ENCODE measurements at regions not wholly inside any gene's neighbourhood (a gene's known extent, or its start where the extent isn't known, plus 50 kb on each side); places are given as distances from the start of the nearest gene placed in this dataset.
"Not testable (repeated sequence)": the region's sequence is repeated elsewhere in the genome, so short reads cannot be mapped to it uniquely, and the experiment has no call there.

DNA sequence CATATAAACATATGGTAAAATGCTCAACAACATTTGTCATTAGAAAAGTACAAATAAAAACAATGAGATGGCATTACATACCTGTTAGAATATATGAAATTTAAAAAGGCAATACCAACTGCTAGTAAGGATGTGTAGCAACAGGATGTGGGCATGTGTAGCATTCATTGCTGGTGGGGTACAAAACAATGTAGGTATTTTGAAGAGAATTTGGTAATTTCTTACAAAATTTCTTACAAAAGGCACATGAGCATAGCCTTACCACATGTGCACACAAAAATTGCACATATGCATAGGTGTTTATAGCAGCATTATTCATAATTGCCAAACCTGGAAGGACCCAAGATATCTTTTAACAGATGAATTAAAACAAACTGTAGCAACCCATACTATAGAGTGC is 1355.1 kb upstream of the CITED2 start:
- DNase-seq (ENCODE audit: low read depth in 2 of 3, low spot score in 1 of 3): no peak

DNA sequence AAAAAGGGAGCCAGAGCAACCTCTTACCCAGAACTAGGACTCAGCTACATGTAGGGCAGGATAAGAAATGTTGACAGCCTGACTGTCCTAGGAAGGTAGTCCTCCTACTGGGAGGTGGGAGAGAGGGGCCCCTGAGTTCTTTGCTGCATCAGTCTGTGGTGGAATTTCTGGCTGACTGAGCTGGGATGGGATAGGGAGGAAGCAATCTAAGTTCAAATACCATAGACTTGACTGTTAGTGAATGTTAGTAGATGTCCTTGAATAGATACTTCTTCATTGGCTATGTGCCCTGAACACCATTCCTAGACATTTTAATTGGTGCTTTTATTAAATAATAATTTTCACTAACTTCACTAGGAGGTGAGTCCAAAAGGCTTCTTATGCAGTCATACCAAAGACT is 1343.6 kb upstream of the CITED2 start:
- no peak for DNase-seq (ENCODE audit: low read depth in 2 of 3, low spot score in 1 of 3)

DNA sequence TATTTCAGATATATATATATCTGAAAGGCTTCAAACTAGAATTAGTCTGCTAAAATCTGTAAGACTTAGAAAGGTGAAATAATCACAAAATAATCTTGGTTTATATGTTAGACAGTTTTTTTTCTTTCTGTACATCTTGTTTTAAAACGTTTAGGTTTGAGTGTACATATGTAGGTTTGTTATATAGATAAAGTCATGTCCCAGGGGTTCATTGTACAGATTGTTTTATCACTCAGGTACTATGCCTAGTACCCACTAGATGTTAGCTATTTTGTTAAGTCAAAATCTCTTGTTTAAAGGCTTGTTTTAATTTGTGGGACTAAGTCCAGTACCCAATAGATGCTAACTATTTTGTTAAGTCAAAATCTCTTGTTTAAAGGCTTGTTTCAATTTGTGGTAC is 1339.0 kb upstream of the CITED2 start:
- no peak for DNase-seq (ENCODE audit: low read depth in 2 of 3, low spot score in 1 of 3)

DNA sequence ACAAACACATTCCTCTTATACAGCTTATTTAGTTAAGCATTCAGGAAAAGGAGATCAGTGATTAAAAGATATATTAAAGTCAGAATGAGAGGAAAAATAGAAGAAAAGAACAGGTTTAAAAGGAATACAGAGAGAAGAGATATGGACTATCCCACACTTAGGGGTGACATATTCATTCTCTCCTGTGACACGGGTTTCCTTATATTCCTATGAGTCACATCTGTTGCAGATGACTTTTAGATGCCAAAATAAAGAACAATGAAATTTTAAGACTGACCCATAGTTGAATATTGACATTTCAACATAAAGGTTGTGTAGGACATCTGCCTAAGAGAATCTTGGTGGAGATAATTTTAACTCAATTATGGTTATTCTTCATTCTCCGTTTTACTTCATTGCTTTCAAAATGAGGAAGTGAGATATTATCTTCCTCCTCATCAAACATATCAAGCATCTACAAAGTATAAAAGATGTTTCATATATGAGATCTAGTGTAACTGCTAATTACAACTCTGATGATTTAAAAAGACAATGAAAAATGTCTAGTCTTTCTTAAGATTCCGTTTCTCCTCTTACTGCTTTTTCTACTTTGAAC is 1336.7 kb upstream of the CITED2 start:
- DNase-seq (ENCODE audit: low read depth in 2 of 3, low spot score in 1 of 3): no peak

DNA sequence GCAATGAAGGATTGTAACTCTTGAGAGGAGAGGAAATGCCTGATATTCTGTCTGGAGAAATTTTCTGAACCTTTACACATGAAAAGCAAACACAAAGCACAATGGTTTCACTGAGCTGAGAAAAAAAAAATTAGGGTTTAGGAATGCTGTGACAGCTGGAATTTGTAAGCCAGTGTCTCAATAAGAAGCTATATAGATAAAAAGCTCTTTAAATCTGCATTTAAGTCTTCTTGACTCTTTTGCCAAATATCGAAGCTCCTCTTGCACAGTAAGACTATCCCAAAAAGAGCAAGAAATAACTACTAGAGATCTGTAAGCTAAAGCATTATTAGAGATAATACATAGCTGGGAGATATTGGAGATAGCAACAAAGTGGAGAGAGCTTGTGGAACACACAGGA is 1334.0 kb upstream of the CITED2 start:
- DNase-seq (ENCODE audit: low read depth in 2 of 3, low spot score in 1 of 3): no peak

DNA sequence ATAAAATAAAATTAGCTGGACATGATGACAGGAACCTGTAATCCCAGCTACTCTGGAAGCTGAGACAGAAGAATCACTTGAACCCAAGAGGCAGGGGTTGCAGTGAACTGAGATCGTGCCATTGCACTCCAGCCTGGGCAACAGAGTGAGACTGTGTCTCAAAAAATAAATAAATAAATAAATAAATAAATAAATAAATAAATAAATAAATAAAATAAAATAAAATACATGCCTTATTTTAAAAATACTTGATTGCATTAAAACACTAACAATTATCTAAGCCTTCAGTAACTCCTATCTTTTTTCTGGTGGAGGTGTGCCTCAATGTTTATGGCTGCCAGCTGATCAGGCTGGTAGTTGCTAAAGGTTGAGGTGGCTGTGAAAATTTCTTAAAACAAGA is 1329.6 kb upstream of the CITED2 start:
- DNase-seq (ENCODE audit: low read depth in 2 of 3, low spot score in 1 of 3): not testable (repeated sequence)

DNA sequence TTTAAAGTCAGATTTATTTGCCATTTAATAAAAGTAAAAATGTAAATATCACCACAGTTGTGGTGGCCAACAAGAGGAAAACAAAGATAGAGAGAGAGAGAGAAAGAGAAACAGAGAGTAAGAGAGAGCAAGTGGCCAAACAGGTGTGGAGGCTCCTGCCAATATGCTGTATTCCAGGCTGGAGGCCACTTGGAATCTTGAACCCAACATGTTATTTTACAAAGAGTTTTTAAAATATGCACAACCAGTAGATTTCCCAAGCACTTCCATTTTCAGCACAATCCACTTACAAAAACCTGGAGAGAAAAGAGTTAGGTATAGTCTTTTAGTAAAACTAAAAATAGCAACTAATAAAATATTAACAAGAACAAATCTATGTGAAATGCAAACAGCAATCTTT is 1323.1 kb upstream of the CITED2 start:
- no peak for DNase-seq (ENCODE audit: low read depth in 2 of 3, low spot score in 1 of 3)

DNA sequence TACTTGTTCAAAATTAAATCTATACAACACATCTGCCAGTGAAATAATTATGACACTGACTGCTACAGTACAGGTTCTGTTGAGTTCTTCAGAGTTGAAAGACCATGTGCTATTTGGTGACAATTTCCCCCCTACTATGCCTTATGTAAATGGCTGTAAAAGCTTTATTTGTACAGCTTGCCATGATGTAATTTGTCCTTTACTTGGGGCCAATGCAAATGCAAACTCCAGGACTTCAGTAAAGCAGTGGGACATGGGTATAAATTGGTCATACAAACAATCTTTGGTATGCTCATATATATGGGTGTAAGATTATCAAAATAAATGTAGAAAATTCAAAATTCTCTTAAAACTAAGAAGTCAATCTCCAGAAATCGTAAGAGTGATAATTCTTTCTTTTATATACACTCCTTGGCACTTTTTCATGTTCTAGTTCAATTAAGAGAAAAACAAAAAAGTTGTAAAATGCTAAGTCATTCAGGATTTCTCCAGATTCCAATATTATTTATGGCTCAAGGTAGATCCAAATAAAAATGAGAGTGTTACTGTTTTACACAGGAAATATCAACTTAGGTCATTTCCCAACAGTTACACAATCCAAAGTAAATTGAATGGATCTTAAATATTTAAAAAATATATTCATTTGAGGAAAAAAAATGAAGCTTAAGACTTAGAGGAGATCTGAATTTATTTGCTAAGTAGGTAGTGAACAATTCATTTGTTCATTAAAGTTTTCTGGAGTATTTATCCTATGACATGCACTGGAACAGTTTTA is 1310.5 kb upstream of the CITED2 start:
- no peak for DNase-seq (ENCODE audit: low read depth in 2 of 3, low spot score in 1 of 3)

DNA sequence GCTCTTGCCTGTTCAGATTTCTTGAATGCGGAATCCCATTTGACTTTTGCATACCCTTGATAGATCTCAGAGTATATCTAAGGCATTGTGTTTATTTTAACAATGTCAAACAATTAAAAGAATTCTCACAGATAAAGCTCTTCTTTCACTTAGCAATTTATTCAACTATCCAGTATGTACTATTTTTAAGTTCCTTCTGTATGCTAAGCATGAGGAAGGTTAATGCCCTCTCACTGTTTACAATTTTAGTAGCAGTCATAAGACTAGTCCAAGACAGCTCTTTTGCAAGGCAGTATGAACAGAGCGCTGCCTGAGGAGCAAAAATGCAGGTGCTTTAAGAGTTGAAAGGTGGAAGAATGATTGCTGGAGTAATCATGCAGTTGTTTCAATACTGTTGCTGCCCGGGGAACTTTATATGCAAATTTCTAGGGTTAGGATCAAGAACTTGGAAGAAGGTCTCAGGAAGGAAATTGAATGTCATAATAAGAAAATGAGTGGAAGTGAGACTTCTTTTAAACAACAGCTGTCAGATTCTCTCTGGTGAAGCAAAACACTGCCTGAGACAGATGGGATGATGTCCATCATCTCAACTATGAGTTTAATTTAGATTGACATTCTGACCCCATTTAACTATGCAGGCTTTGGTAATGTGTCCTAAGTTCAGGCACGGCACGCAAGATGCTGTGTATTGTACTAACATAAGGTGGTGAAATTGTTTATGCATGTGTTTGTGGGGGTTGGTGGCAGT is 1303.5 kb upstream of the CITED2 start:
- no peak for DNase-seq (ENCODE audit: low read depth in 2 of 3, low spot score in 1 of 3)

DNA sequence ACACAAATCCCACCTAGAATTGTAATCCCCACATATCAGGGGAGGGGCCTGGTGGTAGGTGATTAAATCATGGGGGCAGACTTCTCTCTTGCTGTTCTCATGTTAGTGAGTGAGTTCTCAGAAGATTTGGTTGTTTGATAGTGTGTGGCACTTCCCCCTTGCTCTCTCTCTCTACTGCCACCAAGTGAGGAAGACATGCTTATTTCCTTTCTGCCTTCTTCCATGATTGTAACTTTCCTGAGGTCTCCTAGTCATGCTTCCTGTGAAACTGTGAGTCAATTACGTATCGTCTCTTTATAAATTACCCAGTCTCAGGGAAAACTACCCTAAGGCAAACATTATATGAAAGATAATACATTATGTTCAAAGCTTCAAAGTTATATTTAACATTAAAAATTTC is 1297.5 kb upstream of the CITED2 start:
- no peak for DNase-seq (ENCODE audit: low read depth in 2 of 3, low spot score in 1 of 3)

DNA sequence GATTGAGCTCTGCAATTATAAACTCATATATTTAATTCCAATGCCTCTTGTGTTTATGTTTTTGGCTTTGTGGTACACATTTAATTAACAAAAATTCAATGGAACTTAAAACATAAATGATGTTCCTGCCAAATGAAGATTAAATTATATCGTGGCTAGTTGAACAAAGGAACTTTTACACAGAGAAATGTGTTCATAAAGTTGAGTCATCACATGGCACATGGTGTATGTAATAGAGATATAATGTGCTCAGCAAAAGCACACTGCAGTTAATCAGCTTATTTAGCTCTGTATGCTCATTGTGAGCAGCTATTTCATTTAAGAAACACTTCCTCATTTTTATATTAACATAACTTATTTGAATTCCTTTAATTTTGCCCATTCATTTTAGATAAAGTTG is 1295.6 kb upstream of the CITED2 start:
- no peak for DNase-seq (ENCODE audit: low read depth in 2 of 3, low spot score in 1 of 3)

DNA sequence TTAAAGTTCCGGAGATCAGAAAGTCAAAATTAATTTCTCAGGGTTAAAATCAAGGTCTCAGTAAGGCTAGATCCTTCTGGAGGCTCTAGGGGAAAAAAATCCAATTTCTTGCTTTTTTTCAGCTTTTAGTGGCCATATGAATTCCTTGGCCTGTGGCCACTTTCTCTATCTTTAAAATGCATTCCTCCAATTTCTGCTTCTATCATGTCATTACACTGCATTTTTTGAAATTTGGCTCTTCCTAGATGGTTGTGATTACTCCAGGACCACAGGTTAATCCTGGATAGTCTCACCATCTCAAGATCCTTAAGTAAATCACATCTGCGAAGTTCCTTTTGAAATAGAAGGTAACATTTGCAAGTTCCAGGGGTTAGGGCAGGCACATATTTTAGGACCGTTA is 1294.9 kb upstream of the CITED2 start:
- no peak for DNase-seq (ENCODE audit: low read depth in 2 of 3, low spot score in 1 of 3)

DNA sequence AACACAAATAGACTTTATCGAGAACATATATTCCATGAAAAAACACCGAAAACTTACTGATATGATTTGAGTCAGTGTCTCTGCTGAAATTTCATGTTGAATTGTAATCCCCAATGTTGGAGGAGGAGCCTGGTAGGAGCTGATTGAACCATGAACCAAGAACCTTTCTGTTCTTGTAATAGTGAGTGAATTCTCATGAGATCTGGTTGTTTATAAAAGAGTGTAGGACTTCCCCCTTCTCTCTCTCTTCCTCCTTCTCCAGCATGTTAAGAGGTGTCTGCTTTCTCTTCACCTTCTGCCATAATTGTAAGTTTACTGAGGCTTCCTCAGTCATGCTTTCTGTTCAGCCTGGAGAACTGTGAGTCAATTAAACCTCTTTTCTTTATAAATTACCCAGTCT is 1289.3 kb upstream of the CITED2 start:
- DNase-seq (ENCODE audit: low read depth in 2 of 3, low spot score in 1 of 3): no peak

DNA sequence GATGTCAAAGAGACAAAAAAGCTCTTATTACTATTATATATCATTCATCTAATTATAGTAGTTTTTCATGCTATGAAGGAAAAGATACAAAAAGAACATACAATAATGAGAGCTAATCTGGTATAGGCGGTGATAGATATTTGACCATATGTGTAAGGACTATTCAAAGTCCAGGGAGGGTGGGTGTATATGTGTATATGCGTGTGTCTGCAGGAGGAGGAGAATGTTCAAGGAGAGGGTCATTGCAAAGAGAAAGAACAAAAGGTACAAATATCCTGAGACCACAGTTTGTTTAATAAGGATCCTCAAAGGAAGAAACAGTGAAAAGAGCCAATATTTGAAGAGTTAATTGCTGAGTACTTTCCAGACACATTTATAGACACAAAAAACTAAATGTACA is 1288.6 kb upstream of the CITED2 start:
- DNase-seq (ENCODE audit: low read depth in 2 of 3, low spot score in 1 of 3): no peak

DNA sequence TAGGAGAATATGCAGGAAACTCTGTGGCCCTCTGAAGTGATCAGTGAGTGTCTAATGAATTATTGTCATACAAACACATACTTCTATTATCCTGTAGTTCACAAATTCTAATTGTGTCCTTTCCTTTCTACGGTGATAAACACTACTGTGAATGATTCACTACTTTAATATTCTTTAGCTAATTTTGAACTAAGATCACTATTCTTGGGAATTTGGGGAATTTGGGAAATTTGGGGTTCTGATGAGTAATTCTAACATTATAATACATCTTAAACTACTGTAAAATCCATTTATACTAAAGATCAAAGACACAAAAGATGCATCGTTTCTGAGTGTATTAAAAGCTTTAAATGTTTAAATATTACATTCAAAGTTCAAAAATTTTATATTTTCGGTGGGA is 1287.2 kb upstream of the CITED2 start:
- no peak for DNase-seq (ENCODE audit: low read depth in 2 of 3, low spot score in 1 of 3)

DNA sequence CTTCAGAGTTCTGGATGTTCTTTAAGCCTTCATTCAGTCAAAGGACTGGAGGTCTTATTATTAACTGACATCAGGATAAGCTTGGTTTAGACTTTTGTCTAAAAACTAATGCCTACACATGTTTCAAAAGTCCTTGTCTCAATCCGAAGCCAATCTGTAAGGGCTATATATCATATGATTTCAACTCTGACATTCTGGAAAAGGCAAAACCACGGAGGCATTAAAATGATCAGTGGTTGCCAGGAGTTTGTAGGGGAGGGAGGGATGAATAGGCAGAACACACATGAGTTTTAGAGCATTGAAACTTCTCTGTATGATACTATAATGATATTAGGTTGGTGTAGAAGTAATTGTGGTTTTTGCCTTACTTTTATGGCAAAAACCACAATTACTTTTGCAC is 1285.8 kb upstream of the CITED2 start:
- DNase-seq (ENCODE audit: low read depth in 2 of 3, low spot score in 1 of 3): no peak

DNA sequence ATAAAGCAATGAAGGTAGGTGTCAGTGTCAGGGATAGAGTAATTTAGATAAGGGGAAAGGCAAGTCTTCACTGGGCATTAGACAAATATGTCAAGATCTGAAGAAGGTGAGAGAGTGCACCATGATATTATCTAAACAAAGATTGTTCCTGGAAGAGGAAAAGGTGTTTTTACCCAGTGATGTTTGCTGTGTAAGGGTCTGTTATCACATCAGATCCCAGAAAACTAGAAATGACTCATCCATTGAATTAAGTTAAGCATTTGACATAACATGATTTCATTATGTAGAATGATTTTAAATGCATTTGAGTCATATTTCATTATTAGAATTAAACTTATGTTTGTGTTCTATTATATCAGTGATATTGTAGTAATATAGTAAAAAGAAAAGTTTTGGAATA is 1279.5 kb upstream of the CITED2 start:
- DNase-seq (ENCODE audit: low read depth in 2 of 3, low spot score in 1 of 3): no peak

DNA sequence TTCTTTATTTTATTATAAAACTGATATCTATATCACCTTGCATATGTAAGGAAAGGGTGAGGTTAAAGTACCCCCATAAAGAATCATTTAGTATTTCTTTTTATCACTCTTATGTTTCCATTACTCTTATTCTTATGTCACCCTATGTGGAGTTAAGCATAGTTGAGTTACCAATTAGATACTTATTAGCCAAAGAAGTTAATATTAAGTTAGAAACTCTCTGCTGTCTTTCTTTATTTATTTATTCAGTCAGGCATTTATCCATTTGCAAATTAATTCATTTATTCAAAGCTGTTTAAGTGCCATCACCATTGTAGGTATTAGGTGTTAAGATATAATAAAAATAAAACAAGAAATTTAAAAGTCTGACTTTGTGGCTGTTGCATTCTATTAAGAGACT is 1279.1 kb upstream of the CITED2 start:
- no peak for DNase-seq (ENCODE audit: low read depth in 2 of 3, low spot score in 1 of 3)

DNA sequence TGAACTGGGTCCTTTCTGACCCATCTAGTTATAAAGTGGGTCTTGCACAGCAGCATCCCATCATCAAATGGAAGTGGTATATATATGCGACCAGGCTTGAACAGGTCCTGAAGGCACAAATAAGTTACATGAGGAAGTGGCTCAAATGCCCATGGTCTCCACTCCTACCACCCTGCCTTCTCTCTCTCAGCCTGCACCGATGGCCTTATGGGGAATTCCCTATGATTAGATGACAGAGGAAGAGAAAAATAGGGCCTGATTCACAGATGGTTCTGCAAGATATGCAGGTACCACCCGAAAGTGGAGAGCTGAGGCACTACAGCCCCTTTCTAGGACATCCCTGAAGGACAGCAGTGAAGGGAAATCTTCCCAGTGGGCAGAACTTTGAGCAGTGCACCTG is 1275.1 kb upstream of the CITED2 start:
- not testable (repeated sequence) for DNase-seq (ENCODE audit: low read depth in 2 of 3, low spot score in 1 of 3)

DNA sequence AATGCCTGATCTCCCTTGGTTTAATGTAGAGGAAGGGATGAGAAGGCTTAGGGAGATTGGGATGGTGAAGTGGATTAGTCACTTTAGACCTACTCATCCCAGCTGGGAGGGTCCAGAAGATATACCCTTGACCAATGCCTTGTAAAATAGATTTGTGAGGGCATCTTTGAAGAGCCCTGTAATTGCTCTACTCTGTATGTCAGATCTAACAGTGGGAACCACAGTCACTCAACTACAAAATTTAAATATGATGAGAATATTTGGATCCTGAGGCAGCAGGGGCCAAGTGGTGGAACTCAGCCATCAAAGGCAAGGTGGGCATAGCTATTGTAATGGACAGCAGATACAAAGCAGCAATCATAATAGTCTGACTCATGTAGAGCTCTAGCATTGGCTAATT is 1272.9 kb upstream of the CITED2 start:
- not testable (repeated sequence) for DNase-seq (ENCODE audit: low read depth in 2 of 3, low spot score in 1 of 3)

DNA sequence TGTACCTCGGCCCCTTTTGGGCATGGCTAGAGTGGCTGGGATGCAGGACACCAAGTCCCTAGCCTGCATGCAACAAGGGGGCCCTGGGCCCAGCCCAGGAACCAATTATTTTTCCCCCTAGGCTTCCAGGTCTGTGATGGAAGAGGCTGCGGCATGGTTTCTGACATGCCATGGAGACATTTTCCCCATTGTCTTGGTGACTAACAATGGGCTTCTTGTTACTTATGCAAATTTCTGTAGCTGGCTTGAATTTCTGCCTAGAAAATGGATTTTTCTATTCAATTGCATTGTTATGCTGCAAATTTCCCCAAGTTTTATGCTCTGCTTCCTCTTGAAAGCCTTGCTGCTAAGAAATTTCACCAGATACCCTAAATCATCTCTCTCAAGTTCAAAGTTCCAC is 1269.6 kb upstream of the CITED2 start:
- DNase-seq (ENCODE audit: low read depth in 2 of 3, low spot score in 1 of 3): no peak

DNA sequence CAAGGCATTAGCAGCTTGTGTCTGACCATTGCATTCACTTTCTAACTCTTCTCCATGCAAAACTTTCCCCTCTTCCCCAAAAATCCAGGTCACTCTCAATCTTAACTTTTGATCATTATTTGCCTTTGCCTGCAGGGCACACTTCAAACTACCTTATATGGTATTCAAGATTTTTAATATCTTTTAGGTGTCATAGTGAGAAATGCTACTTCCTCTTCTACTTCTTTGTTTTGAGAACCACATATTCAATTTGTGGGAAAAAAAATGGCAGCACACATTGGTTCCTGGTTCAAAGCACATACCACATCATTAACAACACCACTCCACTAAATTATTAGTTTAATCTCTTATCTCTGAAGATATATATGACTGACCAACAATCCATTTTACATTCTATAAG is 1267.0 kb upstream of the CITED2 start:
- DNase-seq (ENCODE audit: low read depth in 2 of 3, low spot score in 1 of 3): no peak

Measured in stimulated activated CD4-positive, alpha-beta T cell treated with anti-CD3 and anti-CD28 coated beads, Interleukin-12 subunit alpha, Interleukin-12 subunit beta, amount 100 ng/mL, for 48 hours (primary cell).